RWPE2 (cell line): ENCODE measurements at regions not wholly inside any gene's neighbourhood (a gene's known extent, or its start where the extent isn't known, plus 50 kb on each side); places are given as distances from the start of the nearest gene placed in this dataset.

Experiments
- ATAC-seq: fragments of 200-7000 bp; cut with Tn5 transposase; 3 replicates; pipeline ENCODE4 v1.9.1; 2021; ENCODE audit warnings: low read depth
- DNase-seq: peaks from one replicate; pipeline ENCODE4 v3.0.0-alpha.2; 2020; ENCODE audit warnings: low spot score
- H3K27ac ChIP-seq: fragments of 450-650 bp; 2 replicates; pipeline ENCODE4 v1.5.1; 2017; ENCODE audit warnings: mild to moderate bottlenecking; ENCODE audit not compliant: poor library complexity, severe bottlenecking
- H3K27me3 ChIP-seq: fragments of 250-450 bp; sonication (Bioruptor Pico); 2 replicates; pipeline ENCODE4 v1.5.1; 2021; ENCODE audit warnings: mild to moderate bottlenecking, moderate library complexity; ENCODE audit not compliant: insufficient read depth, poor library complexity, severe bottlenecking
- H3K36me3 ChIP-seq: fragments of 250-450 bp; sonication (Bioruptor Pico); 2 replicates; pipeline ENCODE4 v1.5.1; 2020; ENCODE audit warnings: low read depth, mild to moderate bottlenecking, moderate library complexity
- H3K4me1 ChIP-seq: fragments of 250-450 bp; sonication (Bioruptor Pico); 2 replicates; pipeline ENCODE4 v1.5.1; 2021; ENCODE audit warnings: mild to moderate bottlenecking, moderate library complexity; ENCODE audit not compliant: insufficient read depth, poor library complexity, severe bottlenecking
- H3K4me3 ChIP-seq: fragments of 250-450 bp; sonication (Bioruptor Pico); 2 replicates; pipeline ENCODE4 v1.5.1; 2021; ENCODE audit warnings: mild to moderate bottlenecking, moderate library complexity; ENCODE audit not compliant: severe bottlenecking
- H3K9me3 ChIP-seq: fragments of 250-450 bp; sonication (Bioruptor Pico); 2 replicates; pipeline ENCODE4 v1.5.1; 2021; ENCODE audit warnings: mild to moderate bottlenecking, moderate library complexity; ENCODE audit not compliant: severe bottlenecking
- CTCF ChIP-seq: fragments of 450-650 bp; IDR thresholded peaks from one replicate; pipeline ENCODE4 v1.5.1; 2017; ENCODE audit warnings: mild to moderate bottlenecking, moderate library complexity; ENCODE audit not compliant: poor library complexity, severe bottlenecking

DNA sequence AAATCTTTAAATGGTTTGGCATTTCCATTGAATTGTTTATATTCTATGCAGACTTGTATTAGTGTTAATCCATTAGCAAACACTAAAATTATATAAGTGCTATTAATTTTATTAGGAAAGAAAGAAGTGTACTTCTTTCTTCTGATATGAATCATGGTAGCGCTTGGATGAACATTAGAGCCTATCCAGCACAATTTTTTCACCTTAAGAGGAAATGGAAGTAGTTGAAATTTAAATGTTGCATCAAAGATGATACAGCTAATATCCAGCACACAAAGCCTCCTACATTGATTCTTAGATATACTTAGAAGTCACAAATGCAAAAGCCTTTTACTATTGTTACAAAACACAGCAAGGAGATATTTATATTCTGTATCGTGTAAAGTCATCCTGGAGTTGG lies 174.5 kb downstream of the AHR start:
- no peak for ATAC-seq
- Histone ChIP-seq H3K27me3 (no peaks in the 10 kb centered on the region), H3K4me1 (no peaks in the 10 kb centered on the region), H3K4me3 (no peak overlapping the region), H3K9me3 (no peaks in the 10 kb centered on the region), H3K27ac (no peak overlapping the region), H3K36me3 (no peaks in the 10 kb centered on the region)
- no peak for DNase-seq
- TF ChIP-seq CTCF: no peak

DNA sequence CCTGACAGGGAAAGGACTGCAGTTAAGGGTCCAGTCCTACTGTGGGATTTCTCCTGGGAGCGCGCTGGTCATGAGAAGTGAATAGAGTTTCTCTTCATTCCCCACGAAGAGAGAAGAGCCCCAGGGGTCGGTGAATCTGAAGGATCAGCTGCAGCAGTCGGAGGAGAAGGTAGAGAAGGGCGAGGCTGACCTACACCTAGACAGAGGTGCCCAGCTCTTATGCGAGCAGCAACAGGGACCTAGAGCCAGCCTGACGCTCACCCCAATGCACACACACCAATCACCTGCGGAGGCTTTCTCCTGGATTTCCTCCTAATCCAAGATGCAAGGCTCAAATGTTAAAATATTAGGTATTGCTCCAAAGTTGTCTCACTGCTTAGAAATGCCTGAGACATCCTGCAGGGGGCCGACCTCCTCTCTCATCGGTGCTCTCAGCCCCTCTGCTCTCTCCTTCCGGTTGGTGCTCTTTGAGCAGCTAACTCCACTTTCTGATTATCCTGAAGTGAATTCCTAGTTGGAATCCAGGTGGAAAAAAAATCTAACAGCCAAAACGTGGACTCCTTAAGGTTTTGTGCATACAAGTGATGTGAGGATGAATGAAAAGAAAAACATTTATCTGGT lies 176.4 kb downstream of the AHR start:
- Histone ChIP-seq H3K36me3 (no peaks in the 10 kb centered on the region), H3K4me3 (no peak overlapping the region), H3K27me3 (no peaks in the 10 kb centered on the region), H3K9me3 (no peaks in the 10 kb centered on the region), H3K27ac (no peak overlapping the region), H3K4me1 (no peaks in the 10 kb centered on the region)
- no peak for TF ChIP-seq CTCF
- ATAC-seq (no peak), DNase-seq (no peak)

DNA sequence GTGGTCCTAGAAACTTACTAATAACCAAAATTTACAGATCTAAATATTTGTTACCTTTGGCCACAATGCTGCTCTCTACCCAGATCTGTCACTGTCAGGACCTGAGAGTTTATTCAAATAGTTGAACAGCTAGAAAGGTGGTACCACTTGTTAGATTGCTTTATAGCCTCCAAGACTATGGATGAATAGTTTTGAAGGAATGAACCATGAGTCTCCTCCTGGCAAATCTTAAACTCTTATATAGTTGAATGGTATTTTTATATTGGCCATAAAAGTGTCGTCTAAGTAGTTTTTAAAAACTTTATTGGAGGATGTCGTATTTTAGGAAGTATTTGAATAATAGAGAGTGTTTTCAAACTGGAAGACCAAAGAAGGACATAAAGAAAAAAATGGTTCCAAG lies 178.7 kb downstream of the AHR start:
- DNase-seq (no peak), ATAC-seq (no peak)

DNA sequence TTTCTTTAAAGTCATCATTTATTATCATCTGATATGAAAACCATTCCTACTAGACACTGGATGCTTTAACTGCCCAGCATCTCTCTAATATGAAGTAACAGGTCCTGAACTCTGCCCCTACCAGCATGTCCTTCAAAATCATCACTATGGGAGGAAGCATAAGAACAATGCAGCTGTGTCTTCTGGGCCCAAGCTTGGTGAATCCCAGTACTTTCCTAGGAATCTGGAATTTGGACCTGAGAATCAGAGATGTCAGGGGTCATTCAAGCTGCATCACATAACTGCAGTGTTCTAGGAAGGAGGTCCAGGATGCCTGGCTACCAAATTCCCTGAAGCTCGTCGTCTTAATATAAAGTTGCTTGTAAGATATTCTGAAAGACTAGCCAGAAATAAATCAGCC lies 182.7 kb downstream of the AHR start:
- no peak for ATAC-seq
- Histone ChIP-seq H3K9me3 (no peaks in the 10 kb centered on the region), H3K4me1 (no peaks in the 10 kb centered on the region), H3K27ac (no peak overlapping the region), H3K27me3 (no peaks in the 10 kb centered on the region), H3K36me3 (no peaks in the 10 kb centered on the region), H3K4me3 (no peak overlapping the region)
- TF ChIP-seq CTCF: no peak
- DNase-seq: no peak

More for the DNA sequence above, 178.7 kb downstream of the AHR start:
- TF ChIP-seq CTCF: no peak
- Histone ChIP-seq H3K27ac (no peak overlapping the region), H3K9me3 (no peaks in the 10 kb centered on the region), H3K4me3 (no peak overlapping the region), H3K27me3 (no peaks in the 10 kb centered on the region), H3K36me3 (no peaks in the 10 kb centered on the region), H3K4me1 (no peaks in the 10 kb centered on the region)

DNA sequence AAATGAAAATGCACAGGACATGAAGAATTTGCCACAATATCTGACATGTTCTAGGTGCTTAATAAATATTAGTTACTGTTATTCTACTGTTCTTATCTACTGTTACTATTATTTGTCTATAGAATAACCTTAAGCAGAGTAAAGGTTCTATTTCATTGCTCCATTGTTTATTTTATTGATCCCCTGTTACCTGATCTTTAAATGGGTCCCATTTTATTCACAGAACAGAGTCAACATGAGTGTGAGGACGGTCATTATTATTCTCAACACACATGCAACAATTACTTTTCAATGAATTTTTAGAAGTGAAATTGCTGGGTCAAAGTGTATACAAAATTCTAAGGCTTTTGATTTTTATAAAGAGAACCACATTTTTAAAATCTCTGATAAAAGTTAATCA lies 186.9 kb downstream of the AHR start:
- DNase-seq: no peak
- no peak for TF ChIP-seq CTCF
- Histone ChIP-seq H3K27me3 (no peaks in the 10 kb centered on the region), H3K9me3 (no peaks in the 10 kb centered on the region), H3K27ac (no peak overlapping the region), H3K4me3 (no peak overlapping the region), H3K36me3 (no peaks in the 10 kb centered on the region), H3K4me1 (peaks cover 11% of the 10 kb centered on the region)
- no peak for ATAC-seq
